GM03348 (cell line): ENCODE measurements at regions not wholly inside any gene's neighbourhood (a gene's known extent, or its start where the extent isn't known, plus 50 kb on each side); places are given as distances from the start of the nearest gene placed in this dataset.
"Not testable (repeated sequence)": the region's sequence is repeated elsewhere in the genome, so short reads cannot be mapped to it uniquely, and the experiment has no call there.

ENCODE experiments used
- DNase-seq: peaks from one replicate; pipeline ENCODE4 v3.0.0; 2012; ENCODE audit warnings: low spot score

- no peak for DNase-seq
Measured at GRCh38 chr3:110894574-110894973, 177.0 kb upstream of the NECTIN3 start.

- no peak for DNase-seq
Measured at GRCh38 chr3:110895054-110895453, 176.6 kb upstream of the NECTIN3 start.

DNA sequence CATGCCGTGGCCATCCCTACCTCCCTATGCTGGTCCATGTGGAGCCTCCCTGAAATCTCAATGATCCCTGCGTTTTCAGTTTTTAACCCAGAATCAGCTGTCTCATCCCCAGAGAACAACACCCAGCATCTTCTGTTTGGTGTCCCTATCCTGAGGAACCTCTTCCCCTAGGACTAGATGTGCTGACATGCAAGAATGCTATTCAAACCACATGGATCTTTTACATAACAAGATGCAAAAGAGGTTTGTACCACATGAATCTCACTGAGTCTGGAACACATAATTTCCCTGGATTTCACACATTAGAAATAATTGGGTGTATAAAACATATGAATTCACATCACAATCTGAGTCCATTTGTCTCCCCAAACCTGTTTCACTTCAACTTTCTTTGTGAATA, 174.6 kb upstream of the NECTIN3 start:
- no peak for DNase-seq

GRCh38 chr3:110900576-110900975, 171.0 kb upstream of the NECTIN3 start:
- DNase-seq = peak; percentile 51

DNA sequence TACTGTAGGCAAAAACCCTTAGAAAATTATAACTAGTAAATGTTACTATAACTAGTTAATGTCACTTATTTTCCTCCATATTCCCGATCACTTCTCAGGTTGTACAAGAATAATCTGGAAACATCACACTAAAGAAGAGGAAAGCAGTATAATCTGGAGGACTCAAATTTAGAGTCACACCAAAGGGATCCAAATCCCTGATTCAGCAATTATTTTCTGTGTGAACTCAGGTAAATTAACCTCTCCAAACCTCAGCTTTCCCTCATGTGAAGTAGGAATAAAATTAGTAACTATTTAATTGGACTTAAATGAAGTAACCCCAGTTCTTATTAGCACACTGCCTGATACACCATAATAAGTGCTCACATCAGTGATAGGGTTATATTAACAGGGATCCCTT, 170.1 kb upstream of the NECTIN3 start:
- DNase-seq = no peak

- DNase-seq = no peak
Measured at GRCh38 chr3:110902453-110903085, 169.0 kb upstream of the NECTIN3 start.

- DNase-seq = no peak
Measured at GRCh38 chr3:110903771-110904519, 167.7 kb upstream of the NECTIN3 start.

DNA sequence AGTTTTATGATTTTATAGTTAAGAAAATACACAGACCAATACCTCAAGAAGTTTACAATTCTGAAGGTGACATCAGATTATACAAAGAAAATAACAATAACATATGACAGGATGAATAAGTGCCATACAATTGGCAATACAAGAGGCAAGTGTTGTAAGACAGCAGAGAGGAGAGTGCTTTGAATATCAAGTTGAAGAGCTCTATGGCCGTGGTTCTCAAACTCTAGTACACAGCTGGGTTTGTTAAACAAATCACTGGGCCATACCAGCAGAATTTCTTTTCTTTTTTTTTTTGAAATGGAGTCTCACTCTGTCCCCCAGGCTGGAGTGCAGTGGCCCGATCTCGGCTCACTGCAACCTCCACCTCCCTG, 167.1 kb upstream of the NECTIN3 start:
- DNase-seq = no peak

DNA sequence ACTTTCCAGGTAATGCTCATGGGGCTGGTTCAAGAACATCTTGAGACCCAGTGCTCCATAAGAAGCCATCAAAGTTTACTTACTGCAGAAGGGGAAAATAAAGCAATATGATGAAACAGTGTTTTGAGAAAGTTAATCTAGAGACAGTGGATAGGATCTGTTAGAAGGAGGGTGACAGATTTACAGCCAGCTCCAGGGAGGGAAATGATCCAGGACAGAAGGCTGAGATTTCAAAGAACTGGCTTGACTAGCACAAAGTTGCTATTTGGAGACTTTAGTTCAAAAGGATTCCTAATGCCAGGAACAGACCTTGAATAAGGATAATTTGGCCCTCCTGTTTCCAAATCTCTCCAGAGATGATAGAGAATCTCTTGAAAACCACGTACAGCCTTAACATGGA, 166.5 kb upstream of the NECTIN3 start:
- DNase-seq = no peak

GRCh38 chr3:110909839-110910238, 161.8 kb upstream of the NECTIN3 start:
- no peak for DNase-seq

GRCh38 chr3:110910346-110910955, 161.2 kb upstream of the NECTIN3 start:
- no peak for DNase-seq

- DNase-seq = no peak
Measured at GRCh38 chr3:110918963-110919362, 152.7 kb upstream of the NECTIN3 start.

- DNase-seq = no peak
Measured at GRCh38 chr3:110925798-110926197, 145.8 kb upstream of the NECTIN3 start.

- DNase-seq = no peak
Measured at GRCh38 chr3:110928016-110928662, 143.5 kb upstream of the NECTIN3 start.

GRCh38 chr3:110929816-110930215, 141.8 kb upstream of the NECTIN3 start:
- no peak for DNase-seq

- DNase-seq = peak; percentile 24
Measured at GRCh38 chr3:110932567-110932966, 139.0 kb upstream of the NECTIN3 start.

GRCh38 chr3:110933821-110934426, 137.7 kb upstream of the NECTIN3 start:
- no peak for DNase-seq

GRCh38 chr3:110938629-110939028, 133.0 kb upstream of the NECTIN3 start:
- DNase-seq = no peak

DNA sequence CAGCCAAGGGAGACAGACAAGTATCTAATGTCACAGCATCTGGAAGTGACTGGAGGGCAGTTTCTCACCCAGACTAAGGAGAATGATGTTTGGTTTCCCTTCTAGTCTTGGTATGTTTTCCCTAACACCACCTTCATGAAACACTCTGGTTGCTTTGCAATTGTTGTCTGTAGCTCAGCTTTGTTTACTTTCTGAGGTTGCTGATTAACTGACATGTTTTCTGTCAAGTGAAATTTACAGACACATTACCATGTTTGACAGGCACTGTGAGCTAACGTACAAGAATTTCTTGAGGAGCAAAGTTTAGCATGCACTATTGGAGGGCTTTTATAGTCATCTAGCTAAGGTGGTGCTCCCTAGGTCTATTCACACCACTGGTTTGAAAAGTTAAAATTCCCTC, 131.6 kb upstream of the NECTIN3 start:
- no peak for DNase-seq

DNA sequence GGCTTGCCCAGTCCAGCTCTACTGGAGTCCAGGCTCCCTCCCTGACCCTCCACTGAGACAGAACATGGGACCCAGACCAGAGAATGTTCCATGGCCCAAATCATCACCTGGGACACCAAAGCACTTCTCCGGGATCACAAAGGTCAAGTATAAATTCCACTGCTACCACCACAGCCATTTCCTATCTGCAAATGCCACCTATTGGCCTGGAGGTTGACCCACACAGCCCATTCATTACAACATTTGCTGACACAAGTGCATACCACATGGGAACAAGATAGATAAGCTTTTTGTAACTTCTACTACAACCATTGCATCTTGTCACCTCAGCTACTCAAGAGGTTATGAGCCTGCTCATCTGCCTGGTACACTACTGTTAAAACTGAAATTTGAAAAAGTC, 126.8 kb upstream of the NECTIN3 start:
- DNase-seq = no peak

- no peak for DNase-seq
Measured at GRCh38 chr3:110946810-110947209, 124.8 kb upstream of the NECTIN3 start.

DNA sequence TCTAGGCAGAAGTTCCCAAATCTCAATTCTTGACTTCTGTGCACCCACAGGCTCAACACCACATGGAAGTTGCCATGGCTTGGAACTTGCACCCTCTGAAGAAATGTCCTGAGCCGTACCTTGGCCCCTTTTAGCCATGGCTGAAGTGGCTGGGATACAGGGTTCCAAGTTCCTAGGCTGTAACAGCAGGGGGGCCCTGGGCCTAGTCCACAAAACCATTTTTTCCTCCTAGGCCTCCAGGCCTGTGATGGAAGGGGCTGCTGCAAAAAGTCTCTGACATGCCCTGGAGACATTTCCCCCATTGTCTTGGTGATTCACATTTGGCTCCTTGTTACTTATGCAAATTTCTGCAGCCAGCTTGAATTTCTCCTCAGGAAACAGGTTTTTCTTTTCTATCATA, 122.4 kb upstream of the NECTIN3 start:
- DNase-seq = not testable (repeated sequence)
